ENCODE measurements at regions not wholly inside any gene's neighbourhood (a gene's known extent, or its start where the extent isn't known, plus 50 kb on each side); places are given as distances from the start of the nearest gene placed in this dataset.

DNA sequence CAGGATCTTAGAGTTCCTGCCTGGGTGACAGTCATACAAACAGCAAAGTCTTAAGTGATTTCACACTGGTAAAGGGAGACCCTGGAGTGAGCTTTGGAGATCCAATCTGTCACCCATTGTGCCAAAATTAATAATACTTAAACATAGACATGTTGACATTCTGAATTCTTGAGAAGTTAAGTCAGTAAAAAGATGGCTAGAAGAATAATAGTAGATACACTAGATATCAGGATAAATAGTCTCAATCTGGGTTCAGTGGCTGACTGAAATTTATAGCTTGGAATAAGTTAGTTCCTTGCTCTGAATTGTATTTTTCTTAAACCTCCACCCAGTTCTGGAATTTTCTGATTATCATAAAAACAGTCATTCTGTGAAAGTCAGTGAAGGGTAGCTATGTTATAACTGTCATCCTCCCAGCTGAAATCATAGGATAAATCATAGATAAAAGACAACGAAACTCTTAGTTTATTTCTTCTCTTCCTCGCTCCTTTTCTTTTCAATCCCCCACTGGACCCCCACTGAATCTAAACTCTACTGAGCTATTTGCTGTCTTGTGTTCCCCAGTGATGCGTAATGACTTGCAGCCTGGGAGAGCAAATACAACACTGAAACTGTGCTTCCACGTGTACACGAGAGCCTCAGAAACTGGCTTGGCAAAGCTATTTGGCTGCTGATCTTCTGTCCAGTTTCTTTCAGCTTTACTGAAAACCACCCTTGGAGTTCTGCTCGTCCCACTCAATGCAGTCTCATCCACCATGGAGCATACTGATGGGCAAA, 175.4 kb upstream of the TP63 start:
- no peak for DNase-seq

GRCh38 chr3:189457201-189457607, 174.0 kb upstream of the TP63 start:
- DNase-seq = no peak

DNA sequence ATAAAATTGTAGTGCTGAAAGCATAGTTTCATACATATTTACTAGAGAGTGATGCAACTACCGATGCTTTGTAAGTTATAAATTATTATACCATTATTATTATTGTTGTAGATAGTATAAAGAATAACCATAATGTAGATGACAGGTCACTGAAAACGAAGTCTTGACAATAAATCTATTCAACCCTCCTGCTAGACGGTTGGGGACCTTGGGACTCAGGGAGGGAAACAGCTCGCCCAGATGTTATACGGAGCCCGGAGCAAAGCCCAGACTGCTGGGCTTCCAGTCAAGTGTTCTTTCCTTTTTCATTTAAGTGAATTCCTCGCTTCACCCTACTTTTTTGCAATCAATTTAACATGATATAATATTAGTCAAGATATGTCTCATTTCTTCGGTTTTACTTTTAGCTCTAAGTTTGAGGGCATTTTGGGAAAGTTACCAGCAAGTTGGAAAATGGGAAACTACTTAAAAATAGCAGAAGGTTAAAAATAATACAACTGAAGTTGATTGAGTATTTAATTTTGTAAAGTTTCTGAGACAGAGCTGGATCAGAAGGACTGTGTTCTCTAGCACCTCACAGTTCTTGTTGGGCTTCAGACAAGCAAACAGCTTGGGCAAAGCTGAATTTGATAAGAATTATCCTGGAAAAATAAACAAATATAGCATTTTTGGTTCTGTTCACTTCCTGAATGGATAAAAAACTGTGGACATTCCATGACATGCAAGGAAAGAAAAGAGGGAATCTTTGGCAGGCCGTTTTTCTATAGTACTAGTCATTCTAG, 173.4 kb upstream of the TP63 start:
- DNase-seq = no peak

- no peak for DNase-seq
Observed at GRCh38 chr3:189458528-189458927, 172.7 kb upstream of the TP63 start.

GRCh38 chr3:189459231-189459630, 172.0 kb upstream of the TP63 start:
- DNase-seq = no peak

DNA sequence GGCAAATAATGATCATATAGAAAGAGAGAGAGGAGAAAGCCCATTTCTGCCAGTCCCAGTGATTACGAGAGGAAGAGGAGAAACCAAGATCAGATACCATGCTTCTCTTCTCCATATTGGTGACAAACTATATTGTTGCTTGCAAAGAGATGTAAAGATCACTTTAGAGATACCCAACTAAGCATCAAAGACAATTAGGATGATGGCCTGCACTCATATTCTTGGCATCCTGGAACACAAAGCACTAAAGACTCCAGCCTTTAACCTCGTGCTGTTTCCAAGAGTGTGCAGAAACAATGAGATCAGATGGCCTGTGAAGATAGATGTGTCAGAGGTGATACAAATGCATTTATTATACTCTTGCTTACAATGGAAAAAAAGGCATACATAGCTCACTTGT, 170.7 kb upstream of the TP63 start:
- DNase-seq = no peak

DNA sequence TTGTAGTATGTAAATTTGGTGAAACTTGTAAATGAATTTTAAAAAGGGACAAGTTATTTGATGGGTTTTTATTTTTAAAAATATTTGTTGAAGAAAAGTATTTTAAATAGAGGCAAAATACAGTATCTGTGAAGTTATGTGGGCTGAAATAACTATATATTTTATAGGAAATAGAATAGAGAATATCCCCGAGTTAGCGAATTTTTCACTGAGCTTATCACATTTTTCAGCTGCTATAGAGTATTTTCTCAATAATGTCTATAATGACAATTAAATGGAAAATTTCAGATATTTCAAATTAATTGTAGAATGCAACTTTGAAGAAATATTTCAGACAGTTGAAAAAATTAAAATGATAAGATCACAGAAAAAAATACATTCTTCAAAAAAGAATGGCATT, 166.4 kb upstream of the TP63 start:
- DNase-seq = no peak

- no peak for DNase-seq
Observed at GRCh38 chr3:189466004-189466403, 165.2 kb upstream of the TP63 start.

GRCh38 chr3:189467451-189467850, 163.7 kb upstream of the TP63 start:
- DNase-seq = no peak

DNA sequence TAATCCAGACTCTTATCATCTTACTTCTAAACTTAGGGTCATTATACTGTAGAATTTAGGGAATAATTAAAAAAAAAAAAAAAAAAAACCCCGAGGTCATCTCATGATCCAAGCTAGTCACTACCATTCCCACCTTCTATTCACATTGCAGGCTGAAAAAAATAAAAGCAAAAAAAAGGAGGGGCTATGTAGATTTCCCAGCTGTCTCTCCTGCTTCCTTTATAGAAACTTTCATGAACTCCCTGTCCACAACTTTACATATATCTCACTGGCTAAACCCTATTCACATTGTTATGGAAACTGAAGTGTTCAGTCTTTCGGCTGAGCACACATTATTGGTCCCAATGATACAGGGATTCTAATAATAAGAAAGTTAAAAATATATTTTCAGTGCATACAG, 156.2 kb upstream of the TP63 start:
- DNase-seq = no peak

- no peak for DNase-seq
Observed at GRCh38 chr3:189477614-189478013, 153.6 kb upstream of the TP63 start.

- no peak for DNase-seq
Observed at GRCh38 chr3:189486556-189486955, 144.6 kb upstream of the TP63 start.

GRCh38 chr3:189488241-189488767, 142.9 kb upstream of the TP63 start:
- no peak for DNase-seq

DNA sequence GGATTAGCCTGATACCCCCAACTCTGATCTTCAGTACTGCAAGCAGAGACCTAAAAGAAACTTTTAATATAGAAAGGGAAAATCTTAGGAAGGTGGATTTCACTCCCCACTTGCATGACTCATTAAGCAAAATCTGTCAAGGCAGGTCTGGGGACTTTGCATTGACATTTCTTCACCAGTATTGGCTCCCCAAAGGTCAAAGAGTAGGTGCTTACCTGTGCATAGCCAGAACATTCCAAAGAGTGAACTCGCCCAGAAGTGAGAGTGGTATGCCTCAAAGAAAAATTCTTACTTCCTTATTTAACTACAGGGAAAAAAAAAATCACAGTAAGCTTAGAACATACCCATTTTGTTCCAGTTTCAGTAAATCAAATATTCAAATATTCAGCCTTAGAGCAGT, 140.9 kb upstream of the TP63 start:
- DNase-seq = no peak

DNA sequence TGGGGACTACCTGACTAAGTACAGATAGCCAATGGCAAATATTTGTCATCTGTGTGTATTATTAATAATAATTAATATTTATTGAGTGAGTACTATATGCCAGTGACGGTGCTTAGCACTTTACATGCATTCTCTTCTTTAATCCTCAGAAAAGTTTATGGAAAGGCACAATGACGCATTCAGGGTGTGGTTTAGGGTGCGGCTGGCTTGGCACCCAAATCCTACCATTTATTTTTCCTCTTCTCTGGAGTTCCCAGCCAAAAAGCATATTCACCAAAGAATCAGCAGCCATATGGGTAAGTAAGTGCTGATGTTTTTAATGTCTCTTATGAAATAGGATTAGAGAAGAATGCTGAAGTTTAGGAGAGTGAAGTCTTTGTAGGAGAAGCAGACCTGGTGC, 140.4 kb upstream of the TP63 start:
- no peak for DNase-seq

GRCh38 chr3:189491831-189492230, 139.4 kb upstream of the TP63 start:
- DNase-seq = no peak

DNA sequence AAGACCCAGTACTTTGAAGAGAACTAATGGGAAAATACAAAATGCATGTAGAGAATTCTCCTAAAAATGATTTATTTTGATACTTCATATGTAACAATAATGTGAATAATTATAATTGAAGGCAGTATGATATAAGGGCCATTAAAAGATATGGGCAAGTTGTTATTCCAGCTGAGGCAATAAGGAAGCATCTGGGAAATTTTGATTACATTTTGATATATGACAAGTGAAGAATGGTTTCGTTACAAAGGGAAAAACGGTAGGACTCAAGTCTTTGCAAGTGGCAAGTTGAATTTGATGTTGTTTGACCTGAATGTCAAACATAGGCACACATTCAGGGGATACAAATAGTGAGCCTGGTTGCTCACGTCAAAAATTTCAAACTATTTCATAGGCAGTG, 137.9 kb upstream of the TP63 start:
- no peak for DNase-seq

DNA sequence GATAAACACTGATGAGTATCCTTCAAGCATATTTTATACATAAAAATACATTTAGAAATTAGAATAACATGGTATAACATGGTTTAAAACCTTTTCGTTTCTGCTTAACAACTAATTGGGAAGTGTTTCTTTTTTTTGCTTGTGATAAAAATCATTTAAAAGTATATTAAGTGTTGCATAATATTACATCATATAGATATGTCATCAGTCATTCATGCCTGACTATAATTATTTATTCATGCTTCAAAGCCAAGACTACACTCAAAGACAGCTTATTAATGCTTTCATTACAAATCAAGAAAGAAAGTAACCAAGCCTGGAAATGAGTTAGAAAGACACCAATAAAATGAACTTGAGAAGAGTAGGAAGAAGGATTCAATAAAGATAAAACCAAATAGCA, 136.6 kb upstream of the TP63 start:
- DNase-seq = no peak

DNA sequence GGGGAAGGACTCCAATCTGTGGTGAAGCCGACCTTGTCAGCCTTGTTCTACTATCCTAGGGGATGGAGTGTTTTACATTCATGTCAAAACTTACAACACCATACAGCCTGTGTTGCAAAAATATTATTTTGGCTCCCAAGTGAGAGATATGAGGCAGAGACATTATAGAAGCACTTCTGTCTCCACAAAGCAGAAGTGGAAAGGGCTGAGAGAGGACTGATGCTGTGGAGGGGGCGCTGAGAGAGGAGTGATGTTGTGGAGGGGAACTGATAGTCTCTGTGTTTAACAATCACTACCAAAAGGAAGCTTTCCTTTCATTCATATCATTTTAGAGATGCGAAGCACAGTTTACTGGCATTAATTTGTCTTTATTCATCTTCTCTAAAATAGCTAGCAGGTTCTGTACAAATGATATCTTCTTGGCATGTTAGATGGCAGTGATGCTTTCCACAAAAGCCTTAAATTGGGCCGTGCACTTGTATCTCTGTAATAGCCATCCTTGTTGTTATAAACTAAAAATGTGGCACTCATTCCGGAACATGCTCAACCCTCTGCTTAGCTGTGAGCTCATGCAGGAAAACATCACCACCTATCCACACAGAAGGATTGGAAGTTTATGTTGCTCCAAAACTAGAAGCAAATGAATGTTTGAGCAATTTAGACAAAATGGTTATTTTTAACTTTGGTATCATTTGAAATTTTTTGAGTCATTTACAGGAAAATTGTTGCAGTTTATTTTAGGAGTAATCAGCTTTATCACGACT, 134.6 kb upstream of the TP63 start:
- no peak for DNase-seq

- no peak for DNase-seq
Observed at GRCh38 chr3:189498995-189499704, 132.0 kb upstream of the TP63 start.

DNA sequence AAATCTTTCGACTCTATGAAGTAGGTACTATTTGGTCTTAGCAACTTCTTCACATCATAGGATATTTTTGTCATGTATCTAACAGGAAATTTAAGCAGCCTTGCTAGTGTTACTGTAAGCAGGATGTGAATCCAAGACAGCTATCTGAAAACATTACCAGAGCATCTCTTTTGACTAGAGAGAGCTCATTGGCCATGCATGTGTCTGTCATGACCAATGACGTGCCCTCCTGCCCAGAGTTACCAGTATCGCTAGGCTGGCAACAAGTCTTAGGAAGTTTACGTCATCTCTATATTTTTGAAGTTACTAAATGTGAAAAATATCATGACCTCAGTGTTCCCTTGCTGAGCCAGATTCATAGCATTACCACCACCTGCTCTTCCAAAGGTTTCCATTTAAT, 130.9 kb upstream of the TP63 start:
- DNase-seq = no peak

- DNase-seq = no peak
Observed at GRCh38 chr3:189500798-189501495, 130.2 kb upstream of the TP63 start.

All from NCI-H774 (cell line).